Natural killer cell (primary cell): ENCODE measurements at regions not wholly inside any gene's neighbourhood (a gene's known extent, or its start where the extent isn't known, plus 50 kb on each side); places are given as distances from the start of the nearest gene placed in this dataset.

Experiments used
- ATAC-seq, 3 donors: fragments of 150-1000 bp in 2 of 3; fragments of 200-7000 bp in 1 of 3; cut with Tn5 transposase; 1 replicate in 1 of 3; 2 replicates in 2 of 3; pipeline ENCODE4 v1.10.0; 2021; ENCODE audit warnings: mild to moderate bottlenecking in 2 of 3, moderate library complexity in 2 of 3
- DNase-seq, 2 donors: peaks; one replicate each; pipeline versions ENCODE4 v3.0.0 to v3.0.0-alpha.2; 2013 to 2021; ENCODE audit warnings: mixed read lengths in 1 of 2
- H3K27ac ChIP-seq: one replicate; pipeline ENCODE4 v1.5.1; 2013; ENCODE audit warnings: mild to moderate bottlenecking, low read length
- H3K27me3 ChIP-seq: one replicate; pipeline ENCODE4 v1.6.1; 2013; ENCODE audit warnings: low read length; ENCODE audit not compliant: control insufficient read depth, insufficient read depth
- H3K36me3 ChIP-seq: one replicate; pipeline ENCODE4 v1.6.1; 2013; ENCODE audit warnings: low read length; ENCODE audit not compliant: control insufficient read depth, insufficient read depth
- H3K4me1 ChIP-seq: one replicate; pipeline ENCODE4 v1.6.1; 2013; ENCODE audit warnings: low read length; ENCODE audit not compliant: control insufficient read depth, insufficient read depth
- H3K4me3 ChIP-seq: one replicate; pipeline ENCODE4 v1.5.1; 2013; ENCODE audit warnings: low read length
- H3K9me3 ChIP-seq: one replicate; pipeline ENCODE4 v1.6.1; 2013; ENCODE audit warnings: low read length; ENCODE audit not compliant: control insufficient read depth, insufficient read depth
- H3K27ac Mint-ChIP-seq, 2 donors: one replicate each; pipeline ENCODE4 v1.8.0; 2022; ENCODE audit warnings: mild to moderate bottlenecking in 2 of 2, mixed read lengths in 2 of 2, moderate library complexity in 1 of 2
- H3K27me3 Mint-ChIP-seq, 2 donors: one replicate each; pipeline ENCODE4 v1.8.0; 2022; ENCODE audit warnings: low read depth in 2 of 2, mixed read lengths in 2 of 2
- H3K36me3 Mint-ChIP-seq: one replicate; pipeline ENCODE4 v1.8.0; 2022; ENCODE audit warnings: mixed read lengths
- H3K4me1 Mint-ChIP-seq, 2 donors: one replicate each; pipeline ENCODE4 v1.8.0; 2022; ENCODE audit warnings: mixed read lengths in 2 of 2
- H3K4me3 Mint-ChIP-seq: one replicate; pipeline ENCODE4 v1.8.0; 2022; ENCODE audit warnings: mild to moderate bottlenecking, moderate library complexity, mixed read lengths
- H3K9me3 Mint-ChIP-seq, 2 donors: one replicate each; pipeline ENCODE4 v1.8.0; 2022; ENCODE audit warnings: mixed read lengths in 2 of 2
- WGBS: methylation state at CpG from one replicate; pipeline ENCODE4 v1.1.7; 2013; ENCODE audit warnings: missing lambda C conversion rate; ENCODE audit not compliant: insufficient coverage; 5-methylcytosine and 5-hydroxymethylcytosine counted together
- intact Hi-C: fragments of 100-400 bp; cut with micrococcal nuclease; formaldehyde crosslinking; loops from one replicate; pipeline ENCODE4 v1.14.2; 2022
- TF ChIP-seq, protein P1 (sequence below): fragments of 200-600 bp; IDR thresholded peaks from one replicate; pipeline ENCODE4 v1.8.0; 2022; ENCODE audit warnings: antibody characterized with exemption

DNA sequence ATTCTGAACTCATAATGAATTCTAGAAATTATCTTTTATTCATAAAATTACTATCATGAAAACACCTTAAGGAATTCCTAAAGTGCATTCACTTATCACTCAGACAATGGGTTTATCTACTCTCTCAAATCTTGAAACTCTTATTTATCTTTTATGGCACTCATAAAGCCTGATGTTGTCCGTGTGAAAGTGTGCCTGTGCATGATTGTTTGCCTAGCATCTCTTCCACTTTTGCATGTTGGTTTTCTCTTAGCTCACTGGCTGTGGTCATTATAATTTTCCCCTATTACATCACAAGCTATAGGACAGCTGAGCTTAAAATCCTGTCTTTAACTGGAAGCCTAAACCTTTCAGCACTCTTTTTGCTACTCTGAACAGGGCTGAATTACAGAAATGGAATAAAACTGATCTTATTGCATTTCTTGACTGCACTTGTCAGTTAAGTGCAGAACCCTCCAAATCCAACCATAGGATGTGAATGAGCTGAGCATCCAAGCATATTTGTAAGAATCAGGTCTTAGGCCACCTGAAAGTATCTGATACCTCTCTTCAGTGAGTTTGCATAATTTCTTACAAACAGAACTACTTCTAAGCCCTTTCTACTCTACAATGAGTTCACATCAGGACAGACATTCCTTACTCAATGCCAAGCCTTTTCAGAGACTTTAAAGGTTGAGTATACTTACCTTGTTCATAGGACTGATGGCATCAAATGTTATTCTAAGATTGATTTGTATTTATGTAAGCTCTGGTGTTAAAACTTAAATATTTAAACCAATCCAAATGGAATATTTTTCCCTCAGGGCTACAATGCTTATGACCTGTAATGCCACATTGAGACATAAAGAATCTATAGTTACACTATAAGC is 221.2 kb upstream of the KITLG start:
- H3K4me1 Mint-ChIP-seq, result no peaks in the 10 kb centered on the region
- H3K36me3 Mint-ChIP-seq, result no peaks in the 10 kb centered on the region
- H3K27ac ChIP-seq, result no peak overlapping the region
- peaks cover 5 to 9% of the 10 kb centered on the region in 2 donors for H3K9me3 Mint-ChIP-seq
- no peak overlapping the region for H3K4me3 ChIP-seq
- H3K4me1 ChIP-seq, result no peaks in the 10 kb centered on the region
- DNase-seq (no peak), ATAC-seq (no peak)
- H3K27me3 Mint-ChIP-seq, result no peaks in the 10 kb centered on the region
- no peak overlapping the region for H3K4me3 Mint-ChIP-seq
- 89% methylated on average over 1 of the region's 1 CpG for WGBS
- no peaks in the 10 kb centered on the region for H3K36me3 ChIP-seq
- no peak overlapping the region for H3K27ac Mint-ChIP-seq
- intact Hi-C loops, result no loop called here
- no peaks in the 10 kb centered on the region for H3K9me3 ChIP-seq
- TF ChIP-seq, protein P1, sequence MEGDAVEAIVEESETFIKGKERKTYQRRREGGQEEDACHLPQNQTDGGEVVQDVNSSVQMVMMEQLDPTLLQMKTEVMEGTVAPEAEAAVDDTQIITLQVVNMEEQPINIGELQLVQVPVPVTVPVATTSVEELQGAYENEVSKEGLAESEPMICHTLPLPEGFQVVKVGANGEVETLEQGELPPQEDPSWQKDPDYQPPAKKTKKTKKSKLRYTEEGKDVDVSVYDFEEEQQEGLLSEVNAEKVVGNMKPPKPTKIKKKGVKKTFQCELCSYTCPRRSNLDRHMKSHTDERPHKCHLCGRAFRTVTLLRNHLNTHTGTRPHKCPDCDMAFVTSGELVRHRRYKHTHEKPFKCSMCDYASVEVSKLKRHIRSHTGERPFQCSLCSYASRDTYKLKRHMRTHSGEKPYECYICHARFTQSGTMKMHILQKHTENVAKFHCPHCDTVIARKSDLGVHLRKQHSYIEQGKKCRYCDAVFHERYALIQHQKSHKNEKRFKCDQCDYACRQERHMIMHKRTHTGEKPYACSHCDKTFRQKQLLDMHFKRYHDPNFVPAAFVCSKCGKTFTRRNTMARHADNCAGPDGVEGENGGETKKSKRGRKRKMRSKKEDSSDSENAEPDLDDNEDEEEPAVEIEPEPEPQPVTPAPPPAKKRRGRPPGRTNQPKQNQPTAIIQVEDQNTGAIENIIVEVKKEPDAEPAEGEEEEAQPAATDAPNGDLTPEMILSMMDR, result no peak
- H3K27me3 ChIP-seq, result no peaks in the 10 kb centered on the region

DNA sequence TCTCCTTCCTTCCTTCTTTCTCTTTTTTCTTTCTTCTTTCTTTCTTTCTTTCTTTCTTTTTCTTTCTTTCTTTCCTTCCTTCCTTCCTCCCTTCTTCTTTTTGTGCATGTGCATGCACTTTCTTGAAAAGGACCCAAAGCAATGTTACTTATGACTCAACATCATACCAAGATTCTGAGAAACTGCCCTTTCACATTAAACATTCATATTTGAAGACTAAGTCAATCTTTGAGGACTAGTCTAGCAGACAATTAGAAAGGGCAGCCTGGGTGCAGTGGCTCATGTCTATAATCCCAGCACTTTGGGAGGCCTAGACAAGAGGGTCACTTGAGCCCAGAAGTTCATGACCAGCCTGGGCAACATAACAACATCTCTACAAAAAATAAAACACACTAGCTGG is 212.8 kb upstream of the KITLG start:
- ATAC-seq, result no peak
- no peaks in the 10 kb centered on the region for H3K36me3 ChIP-seq
- no peak overlapping the region for H3K27ac ChIP-seq
- DNase-seq, result no peak
- no peak overlapping the region for H3K4me3 Mint-ChIP-seq
- no peaks in the 10 kb centered on the region for H3K27me3 ChIP-seq
- no peaks in the 10 kb centered on the region for H3K4me1 Mint-ChIP-seq
- H3K9me3 ChIP-seq, result no peaks in the 10 kb centered on the region
- TF ChIP-seq, protein P1, result no peak
- H3K27ac Mint-ChIP-seq, result no peak overlapping the region
- intact Hi-C loops, result no loop called here
- H3K4me3 ChIP-seq, result no peak overlapping the region
- H3K9me3 Mint-ChIP-seq, result peaks cover 13 to 25% of the 10 kb centered on the region in 2 donors
- H3K36me3 Mint-ChIP-seq, result no peaks in the 10 kb centered on the region
- H3K4me1 ChIP-seq, result no peaks in the 10 kb centered on the region
- H3K27me3 Mint-ChIP-seq, result no peaks in the 10 kb centered on the region

DNA sequence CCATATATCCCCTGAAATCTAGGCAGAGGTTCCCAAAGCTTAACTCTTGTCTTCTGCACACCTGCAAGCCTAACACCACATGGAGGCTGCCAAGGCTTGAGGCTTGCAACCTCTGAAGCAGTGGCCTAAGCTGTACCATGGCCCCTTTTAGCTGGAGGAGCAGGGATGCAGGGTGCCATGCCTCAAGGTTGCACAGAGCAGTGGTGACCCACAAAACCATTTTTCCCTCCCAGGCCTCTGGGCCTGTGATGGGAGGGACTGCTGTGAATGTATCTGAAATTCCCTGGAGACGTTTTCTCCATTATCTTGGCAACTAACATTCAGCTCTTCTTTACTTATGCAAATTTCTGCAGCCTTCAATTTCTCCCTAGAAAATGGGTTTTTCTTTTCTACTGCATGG is 210.0 kb upstream of the KITLG start:
- no peaks in the 10 kb centered on the region for H3K9me3 ChIP-seq
- Mint-ChIP-seq H3K4me1 (no peaks in the 10 kb centered on the region), H3K36me3 (no peaks in the 10 kb centered on the region), H3K27ac (no peak overlapping the region), H3K4me3 (no peak overlapping the region), H3K9me3 (peaks cover 15 to 20% of the 10 kb centered on the region in 2 donors), H3K27me3 (no peaks in the 10 kb centered on the region)
- 56% methylated on average over 1 of the region's 1 CpG for WGBS
- no peak for ATAC-seq
- H3K27ac ChIP-seq, result no peak overlapping the region
- DNase-seq, result no peak
- intact Hi-C loops, result no loop called here
- no peaks in the 10 kb centered on the region for H3K27me3 ChIP-seq
- H3K36me3 ChIP-seq, result no peaks in the 10 kb centered on the region
- H3K4me1 ChIP-seq, result no peaks in the 10 kb centered on the region
- no peak overlapping the region for H3K4me3 ChIP-seq
- TF ChIP-seq, protein P1, result no peak

DNA sequence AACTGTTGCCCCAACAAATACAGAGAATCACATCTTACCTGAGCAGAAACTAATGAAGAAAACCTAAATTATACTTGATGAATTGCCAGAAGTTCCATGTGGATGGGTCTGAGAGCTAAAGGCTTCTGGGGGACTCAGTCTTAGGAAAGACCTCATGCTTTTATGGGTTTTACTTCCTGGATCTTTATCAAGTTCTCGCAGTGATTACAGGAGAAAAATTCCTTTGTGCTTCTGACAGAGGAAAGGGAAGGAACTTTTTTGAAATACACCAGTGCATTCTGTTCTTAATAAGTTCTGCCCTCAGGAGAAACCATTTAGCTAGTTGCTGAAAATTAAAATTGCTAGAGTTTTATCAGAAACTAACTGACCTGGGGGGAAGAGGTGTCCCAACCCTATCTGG is 203.9 kb upstream of the KITLG start:
- H3K4me3 ChIP-seq, result no peak overlapping the region
- H3K4me1 ChIP-seq, result no peaks in the 10 kb centered on the region
- H3K36me3 ChIP-seq, result no peaks in the 10 kb centered on the region
- WGBS, result 80% methylated on average over 1 of the region's 1 CpG
- ATAC-seq (no peak), DNase-seq (no peak)
- H3K9me3 ChIP-seq, result no peaks in the 10 kb centered on the region
- intact Hi-C loops, result no loop called here
- Mint-ChIP-seq H3K4me3 (no peak overlapping the region), H3K4me1 (no peaks in the 10 kb centered on the region), H3K36me3 (no peaks in the 10 kb centered on the region), H3K27ac (no peak overlapping the region), H3K9me3 (peaks cover 8 to 17% of the 10 kb centered on the region in 2 donors), H3K27me3 (no peaks in the 10 kb centered on the region)
- TF ChIP-seq, protein P1, result no peak
- no peak overlapping the region for H3K27ac ChIP-seq
- no peaks in the 10 kb centered on the region for H3K27me3 ChIP-seq
